Mucosa of gallbladder (tissue), 1 donor: ENCODE measurements at regions not wholly inside any gene's neighbourhood (a gene's known extent, or its start where the extent isn't known, plus 50 kb on each side); places are given as distances from the start of the nearest gene placed in this dataset.

Experiments used
- DNase-seq: peaks from one replicate; pipeline ENCODE4 v3.0.0-alpha.2; 2020; ENCODE audit warnings: low spot score
- donor health status: DM: no; HTN: no; CAD: no.

- DNase-seq, result no peak
Measured at GRCh38 chr11:8740129-8740528, 57.5 kb downstream of the RPL27A start.

- DNase-seq, result no peak
Measured at GRCh38 chr11:8744423-8744822, 61.8 kb downstream of the RPL27A start.

DNA sequence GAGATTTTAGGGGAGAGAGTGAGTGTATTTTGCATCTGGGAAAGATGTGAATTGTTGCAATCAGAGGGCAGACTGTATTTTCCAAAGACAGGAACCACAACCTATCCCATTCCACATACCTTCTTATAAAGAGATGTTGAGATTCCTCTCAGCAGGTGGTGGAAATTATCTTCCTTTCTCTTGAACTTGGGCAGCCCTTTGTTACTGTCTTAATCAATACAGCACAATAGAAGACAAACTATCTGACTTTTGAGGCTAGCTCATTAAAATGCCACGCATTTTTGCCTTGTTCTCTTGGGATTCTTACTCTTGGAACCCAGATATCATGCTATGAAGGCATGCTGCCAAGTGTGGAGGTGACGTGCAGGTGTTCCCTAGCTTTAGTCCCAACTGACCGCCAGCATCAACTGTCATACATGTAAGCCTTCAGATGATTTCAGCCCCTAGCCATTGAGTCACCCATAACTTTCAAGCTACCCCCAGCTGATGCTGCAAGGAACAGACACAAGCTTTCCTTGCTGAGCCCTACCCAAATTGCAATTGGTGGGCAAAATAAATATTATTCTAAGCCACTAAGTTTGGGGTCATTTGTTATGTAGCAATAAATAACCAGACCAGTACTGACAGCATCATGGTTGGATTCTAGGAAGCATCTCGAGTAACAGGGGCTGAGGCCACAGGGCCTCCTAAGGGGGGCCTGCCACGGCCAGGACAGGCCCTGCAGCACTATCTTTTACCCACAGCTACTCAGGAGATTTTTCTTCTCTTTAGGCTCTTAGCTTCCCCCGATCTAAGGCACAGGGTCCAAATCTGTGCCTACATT lies 63.0 kb downstream of the RPL27A start:
- no peak for DNase-seq

- DNase-seq, result no peak
Measured at GRCh38 chr11:8746331-8746974, 63.9 kb downstream of the RPL27A start.

DNA sequence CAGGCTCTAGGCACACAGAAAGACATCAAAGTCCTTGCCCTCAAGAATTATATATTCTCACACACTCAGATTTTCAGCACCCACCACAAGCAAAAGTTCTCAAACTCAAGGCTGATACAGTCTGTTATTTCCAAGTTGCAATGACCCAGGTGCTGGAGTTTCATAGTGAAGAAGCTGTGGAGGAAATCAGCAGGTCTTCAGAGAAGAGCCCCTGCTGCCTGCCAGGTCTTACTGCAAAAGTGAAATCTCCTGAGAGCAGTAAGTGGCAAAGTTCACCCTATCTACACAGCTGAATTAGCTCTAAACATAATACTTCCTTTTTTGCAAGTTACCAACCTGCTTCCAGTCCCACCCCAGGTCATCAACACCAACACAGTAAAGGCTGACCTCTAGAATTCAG lies 64.6 kb downstream of the RPL27A start:
- no peak for DNase-seq

GRCh38 chr11:8748317-8748716 lies 65.7 kb downstream of the RPL27A start:
- DNase-seq, result no peak

GRCh38 chr11:8749202-8749601 lies 66.6 kb downstream of the RPL27A start:
- no peak for DNase-seq

- no peak for DNase-seq
Measured at GRCh38 chr11:8754241-8754640, 71.6 kb downstream of the RPL27A start.

DNA sequence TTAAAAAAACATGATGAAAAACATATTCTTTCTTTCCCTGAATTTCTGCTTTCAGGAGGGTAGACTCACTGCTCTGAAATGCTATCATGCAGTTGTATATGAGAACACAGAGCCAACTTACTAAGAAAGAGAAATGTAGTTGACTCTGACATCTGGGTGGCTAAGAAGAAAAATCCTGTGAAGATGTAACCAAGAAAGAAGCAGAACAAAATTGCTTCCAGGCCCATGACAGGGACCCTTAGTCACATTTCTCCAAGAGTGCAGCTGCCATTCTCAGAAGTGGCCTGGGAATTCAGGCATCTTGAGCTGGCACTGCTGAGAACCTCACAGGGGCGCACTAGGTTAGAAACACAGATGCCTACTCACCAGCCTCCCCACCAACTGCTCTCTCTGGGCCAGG lies 73.6 kb downstream of the RPL27A start:
- DNase-seq, result no peak

- DNase-seq, result no peak
Measured at GRCh38 chr11:8757047-8757446, 74.5 kb downstream of the RPL27A start.

DNA sequence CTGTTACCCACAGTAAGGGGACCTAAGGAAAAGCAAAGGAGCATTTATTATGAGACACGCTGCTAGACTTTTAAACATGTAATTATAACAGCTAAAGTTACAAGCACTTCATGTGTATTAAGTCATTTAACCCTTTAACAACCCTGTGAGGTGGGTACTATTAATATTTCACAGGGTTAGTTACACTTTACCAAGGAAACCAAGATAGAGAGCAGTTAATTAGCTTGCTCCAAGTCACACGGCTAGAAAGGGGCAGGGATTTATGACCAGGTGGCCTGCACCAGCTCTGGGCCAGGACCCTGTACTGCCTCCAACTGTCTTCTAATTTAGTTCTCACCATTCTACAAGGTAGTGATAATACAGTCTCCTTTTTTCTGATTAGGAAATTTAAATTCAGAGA lies 74.9 kb downstream of the RPL27A start:
- no peak for DNase-seq

- DNase-seq, result no peak
Measured at GRCh38 chr11:8758619-8759169, 76.1 kb downstream of the RPL27A start.

DNA sequence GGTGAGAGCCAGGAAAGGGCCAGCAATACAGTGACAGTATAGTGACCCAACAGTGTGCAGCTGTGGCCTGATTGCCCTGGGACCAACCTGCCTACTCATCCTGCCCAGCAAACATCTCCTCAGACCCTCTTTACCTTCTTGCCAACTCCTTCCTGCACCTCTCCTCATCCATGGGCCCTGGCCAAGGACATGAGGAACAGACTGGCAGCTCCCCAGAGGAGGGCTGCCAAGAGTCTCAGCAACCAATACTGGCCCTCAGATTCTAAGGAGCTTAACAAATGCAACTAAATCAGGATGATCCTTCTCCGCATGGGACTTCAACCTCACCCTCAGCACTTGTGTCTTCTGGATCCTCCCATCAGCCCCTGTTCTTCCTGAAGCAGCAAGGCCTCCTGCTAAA lies 77.0 kb downstream of the RPL27A start:
- no peak for DNase-seq

DNA sequence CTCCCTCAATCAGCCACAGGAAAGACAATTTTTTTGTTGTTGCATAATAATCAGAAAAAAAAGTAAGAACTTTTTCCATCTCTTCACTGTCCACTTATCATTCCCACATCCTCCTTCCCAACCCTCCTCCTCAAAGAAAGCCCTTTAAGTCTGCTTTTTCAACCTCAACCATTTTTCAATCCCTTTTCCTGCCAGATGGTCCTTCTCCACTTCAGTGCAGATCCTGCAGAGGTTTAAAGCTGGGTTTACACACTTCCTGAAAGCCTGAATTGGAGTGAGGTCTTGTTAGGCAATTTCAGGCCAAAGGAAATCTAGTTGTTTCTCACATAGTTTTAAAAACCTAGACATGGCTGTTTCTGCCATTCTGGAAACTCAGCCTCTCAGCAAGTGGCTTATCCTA lies 78.3 kb downstream of the RPL27A start:
- DNase-seq, result no peak

GRCh38 chr11:8763070-8763685 lies 80.6 kb downstream of the RPL27A start:
- no peak for DNase-seq

GRCh38 chr11:8765294-8765693 lies 82.7 kb downstream of the RPL27A start:
- no peak for DNase-seq

DNA sequence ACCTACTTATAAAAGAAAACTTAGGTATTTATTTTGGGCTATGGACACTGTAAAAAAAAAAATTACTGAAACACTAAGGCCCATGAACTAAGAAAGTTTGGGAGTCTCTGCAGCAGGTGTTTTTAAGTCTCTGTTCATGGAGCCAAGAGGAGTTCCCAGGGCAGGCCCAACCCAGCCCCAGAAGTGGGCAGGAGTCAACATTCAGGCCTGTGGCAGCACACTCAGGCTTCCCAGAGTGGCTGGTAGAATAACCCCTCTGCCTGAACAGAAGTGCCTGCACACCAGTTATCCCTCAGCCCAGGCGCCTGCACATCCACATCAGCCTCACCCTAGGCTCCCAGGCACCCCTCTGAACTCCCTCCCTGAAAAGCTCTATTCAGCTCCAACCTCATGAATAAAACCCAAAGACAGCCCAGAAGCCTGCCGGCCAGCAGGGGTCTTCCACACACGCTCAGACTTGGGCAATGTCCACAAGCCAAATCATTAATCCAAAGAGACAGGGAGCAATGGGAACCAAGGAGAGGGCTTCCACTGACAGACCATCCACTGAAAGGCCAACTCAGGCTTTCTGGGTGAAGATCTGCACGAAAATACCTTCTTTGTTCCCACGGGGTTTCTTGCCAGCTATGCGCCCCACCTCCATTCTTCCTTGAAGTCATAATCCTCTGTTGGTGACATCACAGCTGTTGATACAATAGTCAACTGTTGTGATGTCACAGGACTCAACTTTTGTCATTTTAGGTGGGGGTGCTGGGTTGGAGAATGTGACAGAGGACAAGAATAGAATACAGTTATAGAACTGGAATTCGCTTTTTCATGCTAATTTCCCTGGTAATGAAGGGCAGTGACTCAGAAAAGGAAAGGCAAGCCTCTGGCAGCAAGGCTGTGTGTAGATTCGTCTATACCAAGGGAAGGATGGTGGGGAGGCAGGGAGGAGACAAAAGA lies 83.7 kb downstream of the RPL27A start:
- DNase-seq, result no peak

DNA sequence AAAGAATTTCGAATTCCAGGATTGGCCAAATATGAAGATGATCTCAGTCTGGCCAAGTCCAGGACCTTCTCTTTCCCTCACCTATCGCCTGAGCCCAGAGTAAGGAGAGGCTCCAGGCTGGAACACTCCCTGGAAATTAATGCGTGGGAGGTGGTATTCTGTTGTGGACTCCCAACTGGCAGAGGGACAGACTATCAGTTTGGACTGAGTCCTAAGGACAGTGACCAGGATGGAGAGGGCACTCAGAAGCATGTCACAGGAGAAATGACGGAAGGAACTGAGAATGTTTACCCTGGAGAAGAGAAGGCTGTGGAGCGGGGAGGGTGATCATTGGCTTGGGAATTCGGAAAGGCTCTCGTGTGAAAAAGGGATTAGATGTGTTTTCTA lies 84.4 kb downstream of the RPL27A start:
- DNase-seq, result no peak

DNA sequence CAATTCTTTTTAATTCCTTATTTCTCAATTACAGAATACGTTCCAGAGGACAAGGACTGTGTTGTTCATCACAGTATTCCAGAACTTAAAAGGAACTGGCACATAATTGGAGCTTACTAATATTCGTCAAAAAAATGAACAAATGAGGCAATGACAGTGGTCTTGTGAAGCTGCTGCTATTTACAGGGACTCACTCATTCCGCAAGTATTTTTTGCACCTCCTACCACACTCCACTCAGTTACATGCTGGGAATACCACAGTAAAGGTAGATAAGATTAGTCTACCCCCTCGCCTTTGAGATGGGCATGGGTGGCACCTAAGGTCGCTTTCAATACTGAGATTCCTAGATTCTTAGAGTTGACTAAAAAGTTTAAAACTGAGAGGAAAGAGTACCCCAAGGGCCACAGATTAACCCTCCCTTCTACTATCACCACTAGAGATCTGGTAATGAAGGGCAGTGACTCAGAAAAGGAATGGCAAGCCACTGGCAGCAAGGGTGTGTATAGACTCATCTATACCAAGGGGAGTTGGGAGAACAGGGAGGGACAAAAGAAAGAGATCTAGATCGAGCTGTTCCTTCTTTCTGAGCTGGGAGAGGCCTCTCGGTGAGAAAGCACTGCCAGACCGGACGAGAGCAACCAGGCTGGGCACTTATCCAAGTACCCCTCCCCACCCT lies 85.0 kb downstream of the RPL27A start:
- no peak for DNase-seq

GRCh38 chr11:8768625-8769333 lies 86.2 kb downstream of the RPL27A start:
- no peak for DNase-seq
